K562 (cell line): ENCODE measurements at regions not wholly inside any gene's neighbourhood (a gene's known extent, or its start where the extent isn't known, plus 50 kb on each side); places are given as distances from the start of the nearest gene placed in this dataset.

ENCODE experiments used
- ATAC-seq: fragments of 200-7000 bp; cut with Tn5 transposase; 3 replicates; pipeline ENCODE4 v1.9.1; 2020; ENCODE audit warnings: moderate library complexity
- BruUV-seq: library from RNA; stranded (reverse); fragments of 400-500 nt; replicated peaks from 2 replicates; lab custom pipeline; 2021; lab: Mats Ljungman, UMichigan
- CTCF ChIA-PET: fragments of 300-600 bp; formaldehyde crosslinking; extraction: SDS; loops from one replicate; lab custom pipeline; 2021; ENCODE audit warnings: low intra/inter-chr PET ratio; lab: Yijun Ruan, JAX
- POLR2A ChIA-PET: fragments of 300-600, 350-650 bp; sonication (Branson Sonifier 250); formaldehyde crosslinking; extraction: SDS; loops from one replicate; lab custom pipeline; 2021; ENCODE audit warnings: antibody characterized with exemption, inconsistent platforms; lab: Yijun Ruan, JAX
- DNase-seq, 4 experiments: peaks; one replicate each; pipeline versions ENCODE4 v3.0.0 to v3.0.0-alpha.2; 2011 to 2018; ENCODE audit warnings: low spot score in 3 of 4, mixed read lengths in 3 of 4; ENCODE audit errors: extremely low read depth in 1 of 4
- FAIRE-seq: peaks from 2 replicates; lab custom pipeline; 2011; peaks lifted over from hg19 to GRCh38; lab: Jason Lieb, UNC
- H2AFZ ChIP-seq: 2 replicates; pipeline ENCODE4 v1.6.0; 2011; ENCODE audit warnings: low read depth, low read length, control low read depth, inconsistent platforms
- H3K27ac ChIP-seq: fragments of 200-600 bp; 3 replicates; pipeline ENCODE4 v1.8.0; 2011; ENCODE audit warnings: low read depth, mild to moderate bottlenecking, control low read depth, inconsistent platforms, low read length, moderate library complexity, mixed read lengths; ENCODE audit errors: extremely low read depth
- H3K27me3 ChIP-seq, 2 experiments: fragments of 300-600 bp in 1 of 2; 2 replicates in 1 of 2; 3 replicates in 1 of 2; pipeline versions ENCODE4 v1.6.0 to v1.8.0; 2011; ENCODE audit warnings: inconsistent platforms in 2 of 2, low read length in 2 of 2, mild to moderate bottlenecking in 1 of 2, mixed read lengths in 1 of 2, moderate library complexity in 1 of 2; ENCODE audit not compliant: control insufficient read depth in 2 of 2, insufficient read depth in 2 of 2
- H3K36me3 ChIP-seq: fragments of 300-600 bp; 3 replicates; pipeline ENCODE4 v1.8.0; 2011; ENCODE audit warnings: mild to moderate bottlenecking, low read length, inconsistent platforms; ENCODE audit not compliant: control insufficient read depth, insufficient read depth
- H3K4me1 ChIP-seq, 2 experiments: fragments of 200-600 bp in 1 of 2; replicated peaks in 1 of 2; 2 replicates in 1 of 2; 3 replicates in 1 of 2; pipeline versions ENCODE4 v1.5.1 to v1.8.0; 2011; ENCODE audit warnings: inconsistent platforms in 2 of 2, low read length in 2 of 2, mild to moderate bottlenecking in 1 of 2, mixed read lengths in 1 of 2, moderate library complexity in 1 of 2; ENCODE audit not compliant: control insufficient read depth in 2 of 2, insufficient read depth in 2 of 2
- H3K4me2 ChIP-seq: 2 replicates; pipeline ENCODE4 v1.6.1; 2011; ENCODE audit warnings: low read length, control low read depth, inconsistent platforms, mixed read lengths; ENCODE audit not compliant: insufficient read depth
- H3K4me3 ChIP-seq: fragments of 200-600 bp; sonication (generic), shearing (Covaris generic); 2 replicates; pipeline ENCODE4 v1.5.1; 2016; ENCODE audit warnings: control low read depth, inconsistent platforms
- H3K79me2 ChIP-seq: fragments of 200-600 bp; 3 replicates; pipeline ENCODE4 v1.8.0; 2011; ENCODE audit warnings: low read length, inconsistent platforms; ENCODE audit not compliant: control insufficient read depth, insufficient read depth
- H3K9ac ChIP-seq, 2 experiments: 2 replicates each; pipeline versions ENCODE4 v1.6.0 to v1.6.1; 2011; ENCODE audit warnings: low read depth in 2 of 2, low read length in 2 of 2, control low read depth in 1 of 2, inconsistent platforms in 1 of 2, mild to moderate bottlenecking in 1 of 2, mixed read lengths in 1 of 2; ENCODE audit not compliant: insufficient read depth in 1 of 2
- H3K9me1 ChIP-seq: one replicate; pipeline ENCODE4 v1.6.0; 2011; ENCODE audit warnings: inconsistent platforms, mild to moderate bottlenecking, low read length, moderate library complexity; ENCODE audit not compliant: control insufficient read depth, insufficient read depth
- H3K9me3 ChIP-seq: replicated peaks from 2 replicates; pipeline ENCODE4 v1.5.1; 2011; ENCODE audit warnings: low read depth, low read length, inconsistent platforms; ENCODE audit not compliant: control insufficient read depth, insufficient read depth
- H4K20me1 ChIP-seq: replicated peaks from 2 replicates; pipeline ENCODE4 v1.6.1; 2011; ENCODE audit warnings: low read length, inconsistent platforms, mixed read lengths; ENCODE audit not compliant: control insufficient read depth, insufficient read depth
- BCL6 ChIP-seq: fragments of 250-450 bp; sonication (Bioruptor Pico); IDR thresholded peaks from 2 replicates; pipeline ENCODE4 v1.4.0; 2020
- CBFA2T3 ChIP-seq: fragments of 450-650 bp; IDR thresholded peaks from 2 replicates; pipeline ENCODE4 v1.6.1; 2017
- CBX2 ChIP-seq: fragments of 200-600 bp; sonication (generic); IDR thresholded peaks from one replicate; pipeline ENCODE4 v1.6.1; 2012; ENCODE audit warnings: mild to moderate bottlenecking, low read length, inconsistent platforms; ENCODE audit not compliant: insufficient read depth, poor library complexity, severe bottlenecking
- ELF4 ChIP-seq: fragments of 450-650 bp; formaldehyde crosslinking; IDR thresholded peaks from 2 replicates; pipeline ENCODE4 v1.4.0; 2022; ENCODE audit warnings: missing genetic modification characterization
- EP400 ChIP-seq: fragments of 450-650 bp; IDR thresholded peaks from 2 replicates; pipeline ENCODE4 v1.6.1; 2017; ENCODE audit warnings: antibody characterized with exemption, mild to moderate bottlenecking, moderate library complexity
- HSF4 ChIP-seq: fragments of 250-450 bp; sonication (Bioruptor Pico); IDR thresholded peaks from 2 replicates; pipeline ENCODE4 v2.1.2; 2022; ENCODE audit warnings: mild to moderate bottlenecking, moderate library complexity, borderline replicate concordance
- JUN ChIP-seq, 2 experiments: sonication (generic) in 1 of 2; formaldehyde crosslinking in 1 of 2; IDR thresholded peaks; 2 replicates each; pipeline versions ENCODE4 v1.6.1 to v1.8.0; 2012 to 2022; ENCODE audit warnings: borderline replicate concordance in 2 of 2, mild to moderate bottlenecking in 2 of 2, improper control_type of control experiment in 1 of 2, low read depth in 1 of 2, low read length in 1 of 2, missing genetic modification reagents in 1 of 2
- MTA2 ChIP-seq: fragments of 450-650 bp; IDR thresholded peaks from 2 replicates; pipeline ENCODE4 v1.6.1; 2016; ENCODE audit warnings: low read depth
- NR2F6 ChIP-seq: fragments of 450-650 bp; formaldehyde crosslinking; IDR thresholded peaks from 2 replicates; pipeline ENCODE4 v1.4.0; 2020; ENCODE audit warnings: mild to moderate bottlenecking
- RAD51 ChIP-seq: fragments of 450-650 bp; IDR thresholded peaks from 2 replicates; pipeline ENCODE4 v1.7.1; 2016; ENCODE audit warnings: low read depth, mild to moderate bottlenecking, borderline replicate concordance
- RFX5 ChIP-seq: IDR thresholded peaks from 2 replicates; pipeline ENCODE4 v1.6.1; 2011; ENCODE audit warnings: low read depth, mild to moderate bottlenecking, improper control_type of control experiment, low read length
- SMARCE1 ChIP-seq: fragments of 450-650 bp; IDR thresholded peaks from 2 replicates; pipeline ENCODE4 v1.7.1; 2016; ENCODE audit warnings: mild to moderate bottlenecking
- TBL1XR1 ChIP-seq, 2 experiments: IDR thresholded peaks; 2 replicates each; pipeline ENCODE4 v1.6.1; 2012; ENCODE audit warnings: improper control_type of control experiment in 2 of 2, low read length in 2 of 2, mild to moderate bottlenecking in 1 of 2
- ZBTB5 ChIP-seq: fragments of 450-650 bp; IDR thresholded peaks from 2 replicates; pipeline ENCODE4 v1.6.1; 2017; ENCODE audit warnings: antibody characterized with exemption
- ZBTB7A ChIP-seq: IDR thresholded peaks from 2 replicates; pipeline ENCODE4 v1.6.1; 2011; ENCODE audit warnings: low read depth, mild to moderate bottlenecking, low read length, moderate library complexity, borderline replicate concordance; ENCODE audit not compliant: control insufficient read depth
- ZKSCAN3 ChIP-seq: fragments of 250-450 bp; sonication (Bioruptor Pico); IDR thresholded peaks from 2 replicates; pipeline ENCODE4 v1.4.0; 2020
- ZNF121 ChIP-seq: sonication (generic); formaldehyde crosslinking; conservative IDR thresholded peaks from 2 replicates; pipeline ENCODE4 v1.8.0; 2022; ENCODE audit warnings: missing genetic modification reagents
- ZNF436 ChIP-seq: fragments of 250-450, 450-650 bp; sonication (Bioruptor Pico); formaldehyde crosslinking; IDR thresholded peaks from 2 replicates; pipeline ENCODE4 v1.7.0; 2020; ENCODE audit warnings: mild to moderate bottlenecking
- ZNF707 ChIP-seq: fragments of 250-450 bp; sonication (Bioruptor Pico); conservative IDR thresholded peaks from 2 replicates; pipeline ENCODE4 v1.8.0; 2022; ENCODE audit warnings: inconsistent platforms, mild to moderate bottlenecking, moderate library complexity
- WGBS: fragments of 100-300 bp; shearing (Covaris generic); methylation state at CpG from one replicate; pipeline ENCODE4 v1.1.6; 2016; ENCODE audit warnings: low coverage, mixed read lengths; ENCODE audit not compliant: insufficient coverage; ENCODE audit errors: missing lambda C conversion rate; 5-methylcytosine and 5-hydroxymethylcytosine counted together
- in situ Hi-C: fragments of 300-500 bp; cut with MboI; formaldehyde crosslinking; loops from 4 replicates; pipeline ENCODE4 v1.15.0; 2018; ENCODE audit warnings: inconsistent platforms, mixed read lengths
- intact Hi-C: fragments of 100-400 bp; cut with micrococcal nuclease; formaldehyde crosslinking; loops from 2 replicates; pipeline ENCODE4 v1.14.2; 2022

- FAIRE-seq (no peak), DNase-seq (no peak), ATAC-seq (no peak)
- no peaks in the 10 kb centered on the region for H3K27me3 ChIP-seq
- H4K20me1 ChIP-seq = no peaks in the 10 kb centered on the region
- H3K4me2 ChIP-seq = no peak overlapping the region
- POLR2A ChIA-PET = no interaction called here
- in situ Hi-C loops (no loop called here), intact Hi-C loops (no loop called here)
- CTCF ChIA-PET = no interaction called here
- no peak overlapping the region for H3K9ac ChIP-seq
- H3K4me1 ChIP-seq = no peaks in the 10 kb centered on the region
- no peaks in the 10 kb centered on the region for H3K79me2 ChIP-seq
- no peaks in the 10 kb centered on the region for H3K9me1 ChIP-seq
- TF ChIP-seq ZNF121 (CRISPR knock-in tag) (no peak), ELF4 (no peak), JUN (IDR thresholded peaks at IDR 0.05; ENCODE audit: borderline replicate concordance, low read depth, low read length) (no peak), JUN (CRISPR knock-in tag; IDR thresholded peaks at IDR 0.05; ENCODE audit: borderline replicate concordance) (no peak), ZBTB7A (no peak), RAD51 (no peak), SMARCE1 (no peak), EP400 (no peak), BCL6 (CRISPR knock-in tag) (no peak), ZNF707 (no peak), HSF4 (CRISPR knock-in tag) (no peak), TBL1XR1 (IDR thresholded peaks at IDR 0.05; ENCODE audit: low read length in 2 of 2) (no peak), ZNF436 (CRISPR knock-in tag) (no peak), CBFA2T3 (no peak), MTA2 (no peak), ZKSCAN3 (CRISPR knock-in tag) (no peak), ZBTB5 (no peak), CBX2 (no peak), RFX5 (no peak), NR2F6 (CRISPR knock-in tag) (no peak)
- H3K36me3 ChIP-seq = no peaks in the 10 kb centered on the region
- 2% methylated on average over 6 of the region's 6 CpGs for WGBS
- no peaks in the 10 kb centered on the region for H3K9me3 ChIP-seq
- no peak overlapping the region for H3K4me3 ChIP-seq
- no peak overlapping the region for H2AFZ ChIP-seq
- BruUV-seq = no TSS peak
- H3K27ac ChIP-seq = no peak overlapping the region
These were observed 648.5 kb downstream of the TFAP2A start for GRCh38 chr6:9766240-9766915.
